IMR-90 (cell line): ENCODE measurements at regions not wholly inside any gene's neighbourhood (a gene's known extent, or its start where the extent isn't known, plus 50 kb on each side); places are given as distances from the start of the nearest gene placed in this dataset.

ENCODE experiments used
- ATAC-seq: fragments of 200-7000 bp; cut with Tn5 transposase; 2 replicates; pipeline ENCODE4 v1.9.1; 2020; ENCODE audit warnings: low read depth, mild to moderate bottlenecking, moderate library complexity
- BruUV-seq: library from RNA; stranded (reverse); fragments of 400-500 nt; replicated peaks from 2 replicates; lab custom pipeline; 2021; lab: Mats Ljungman, UMichigan
- CTCF ChIA-PET: fragments of 300-600 bp; formaldehyde crosslinking; extraction: SDS; loops from one replicate; lab custom pipeline; 2021; ENCODE audit warnings: antibody characterized with exemption; lab: Yijun Ruan, JAX
- POLR2A ChIA-PET: fragments of 300-600 bp; sonication (Branson Sonifier 250); formaldehyde crosslinking; loops from one replicate; lab custom pipeline; 2022; ENCODE audit warnings: antibody characterized with exemption; ENCODE audit not compliant: unreplicated experiment; lab: Charles Lee
- DNase-seq: peaks from one replicate; pipeline ENCODE4 v3.0.0; 2013
- H2AFZ ChIP-seq: replicated peaks from 2 replicates; pipeline ENCODE3; 2013; ENCODE audit warnings: low read length, mild to moderate bottlenecking; ENCODE audit not compliant: poor library complexity
- H2AK5ac ChIP-seq: 2 replicates; pipeline ENCODE4 v1.6.1; 2013; ENCODE audit warnings: low read depth, low read length, inconsistent platforms
- H2AK9ac ChIP-seq: replicated peaks from 2 replicates; pipeline ENCODE3; 2013; ENCODE audit warnings: mild to moderate bottlenecking, low read depth, low read length, moderate library complexity; ENCODE audit not compliant: poor library complexity
- H2BK120ac ChIP-seq: 2 replicates; pipeline ENCODE4 v1.6.1; 2013; ENCODE audit warnings: low read depth, low read length, inconsistent platforms
- H2BK15ac ChIP-seq: 3 replicates; pipeline ENCODE4 v1.6.1; 2013; ENCODE audit warnings: low read depth, low read length, inconsistent platforms
- H2BK20ac ChIP-seq: 2 replicates; pipeline ENCODE4 v1.6.1; 2013; ENCODE audit warnings: low read depth, mild to moderate bottlenecking, inconsistent platforms, low read length, moderate library complexity
- H2BK5ac ChIP-seq: 2 replicates; pipeline ENCODE4 v1.6.1; 2013; ENCODE audit warnings: mild to moderate bottlenecking, low read depth, low read length, inconsistent platforms; ENCODE audit not compliant: poor library complexity, severe bottlenecking
- H3K14ac ChIP-seq: replicated peaks from 2 replicates; pipeline ENCODE4 v1.6.1; 2013; ENCODE audit warnings: low read depth, low read length, inconsistent platforms
- H3K18ac ChIP-seq: 2 replicates; pipeline ENCODE4 v1.6.1; 2013; ENCODE audit warnings: low read depth, low read length, control low read depth
- H3K23ac ChIP-seq: 2 replicates; pipeline ENCODE4 v1.6.1; 2013; ENCODE audit warnings: low read depth, low read length, inconsistent platforms
- H3K27ac ChIP-seq: 2 replicates; pipeline ENCODE4 v1.5.1; 2013; ENCODE audit warnings: mild to moderate bottlenecking, control low read depth, low read length; ENCODE audit not compliant: insufficient read depth
- H3K27me3 ChIP-seq: 2 replicates; pipeline ENCODE4 v1.6.1; 2013; ENCODE audit warnings: low read length; ENCODE audit not compliant: control insufficient read depth, insufficient read depth
- H3K36me3 ChIP-seq: 2 replicates; pipeline ENCODE4 v1.6.1; 2013; ENCODE audit warnings: low read length, mixed read lengths; ENCODE audit not compliant: control insufficient read depth, insufficient read depth
- H3K4ac ChIP-seq: 2 replicates; pipeline ENCODE4 v1.6.1; 2013; ENCODE audit warnings: low read depth, low read length, inconsistent platforms
- H3K4me1 ChIP-seq: 2 replicates; pipeline ENCODE4 v1.6.1; 2013; ENCODE audit warnings: low read length, mixed read lengths; ENCODE audit not compliant: control insufficient read depth, insufficient read depth
- H3K4me2 ChIP-seq: 2 replicates; pipeline ENCODE4 v1.6.1; 2013; ENCODE audit warnings: low read depth, mild to moderate bottlenecking, control low read depth, low read length, moderate library complexity
- H3K4me3 ChIP-seq: 2 replicates; pipeline ENCODE4 v1.5.1; 2013; ENCODE audit warnings: low read depth, mild to moderate bottlenecking, control low read depth, low read length, moderate library complexity; ENCODE audit not compliant: insufficient read depth
- H3K56ac ChIP-seq: 2 replicates; pipeline ENCODE4 v1.6.1; 2013; ENCODE audit warnings: low read length, inconsistent platforms; ENCODE audit not compliant: insufficient read depth; ENCODE audit errors: extremely low read depth
- H3K79me1 ChIP-seq, 2 experiments: 2 replicates each; pipeline ENCODE4 v1.6.1; 2013; ENCODE audit warnings: low read length in 2 of 2, inconsistent platforms in 1 of 2, low read depth in 1 of 2
- H3K9ac ChIP-seq: 2 replicates; pipeline ENCODE4 v1.6.1; 2013; ENCODE audit warnings: low read depth, low read length, control low read depth
- H3K9me1 ChIP-seq: 2 replicates; pipeline ENCODE4 v1.6.1; 2013; ENCODE audit warnings: low read length, inconsistent platforms; ENCODE audit not compliant: insufficient read depth
- H3K9me3 ChIP-seq: 2 replicates; pipeline ENCODE4 v1.6.1; 2013; ENCODE audit warnings: low read length; ENCODE audit not compliant: control insufficient read depth, insufficient read depth
- H4K20me1 ChIP-seq: 2 replicates; pipeline ENCODE4 v1.6.1; 2013; ENCODE audit warnings: low read length, inconsistent platforms; ENCODE audit not compliant: insufficient read depth
- H4K5ac ChIP-seq: 2 replicates; pipeline ENCODE4 v1.6.1; 2013; ENCODE audit warnings: mild to moderate bottlenecking, low read depth, low read length, control low read depth
- H4K8ac ChIP-seq, 2 experiments: 2 replicates each; pipeline ENCODE4 v1.6.1; 2013; ENCODE audit warnings: low read depth in 2 of 2, low read length in 2 of 2, control low read depth in 1 of 2, inconsistent platforms in 1 of 2
- H4K91ac ChIP-seq: 2 replicates; pipeline ENCODE4 v1.6.1; 2013; ENCODE audit warnings: low read depth, low read length, inconsistent platforms; ENCODE audit not compliant: insufficient read depth
- BHLHE40 ChIP-seq: fragments of 150-350 bp; IDR thresholded peaks from 2 replicates; pipeline ENCODE4 v1.6.1; 2016; ENCODE audit warnings: mild to moderate bottlenecking, low read depth, low read length
- CEBPB ChIP-seq: IDR thresholded peaks from 2 replicates; pipeline ENCODE4 v1.6.1; 2012; ENCODE audit warnings: low read depth, low read length, improper control_type of control experiment
- CHD1 ChIP-seq: IDR thresholded peaks from 2 replicates; pipeline ENCODE4 v1.6.1; 2012; ENCODE audit warnings: low read depth, low read length, improper control_type of control experiment
- CTCF ChIP-seq: conservative IDR thresholded peaks from 2 replicates; pipeline ENCODE4 v1.5.1; 2012; ENCODE audit warnings: mild to moderate bottlenecking, low read depth, low read length, improper control_type of control experiment
- ELK1 ChIP-seq: fragments of 150-350 bp; IDR thresholded peaks from 2 replicates; pipeline ENCODE4 v1.6.1; 2016; ENCODE audit warnings: low read depth, mild to moderate bottlenecking, low read length, moderate library complexity, borderline replicate concordance
- FOS ChIP-seq: fragments of 150-350 bp; IDR thresholded peaks from 2 replicates; pipeline ENCODE4 v1.6.1; 2016; ENCODE audit warnings: low read depth, low read length
- MAFK ChIP-seq: IDR thresholded peaks from 2 replicates; pipeline ENCODE4 v1.6.1; 2012; ENCODE audit warnings: low read depth, low read length, improper control_type of control experiment
- MAZ ChIP-seq: IDR thresholded peaks from 2 replicates; pipeline ENCODE4 v1.6.1; 2012; ENCODE audit warnings: low read depth, mild to moderate bottlenecking, low read length, improper control_type of control experiment, moderate library complexity, borderline replicate concordance
- MXI1 ChIP-seq: IDR thresholded peaks from 2 replicates; pipeline ENCODE4 v1.6.1; 2012; ENCODE audit warnings: low read depth, mild to moderate bottlenecking, low read length, moderate library complexity, borderline replicate concordance
- NFE2L2 ChIP-seq: fragments of 150-350 bp; IDR thresholded peaks from 2 replicates; pipeline ENCODE4 v1.6.1; 2016; ENCODE audit warnings: low read depth, mild to moderate bottlenecking, low read length
- POLR2A ChIP-seq: IDR thresholded peaks from 2 replicates; pipeline ENCODE4 v1.6.1; 2012; ENCODE audit warnings: mild to moderate bottlenecking, low read depth, low read length
- RAD21 ChIP-seq: IDR thresholded peaks from 2 replicates; pipeline ENCODE4 v1.6.1; 2012; ENCODE audit warnings: low read length, improper control_type of control experiment
- RCOR1 ChIP-seq: IDR thresholded peaks from 2 replicates; pipeline ENCODE4 v1.6.1; 2012; ENCODE audit warnings: mild to moderate bottlenecking, low read length, improper control_type of control experiment; ENCODE audit not compliant: insufficient replicate concordance
- RFX5 ChIP-seq: IDR thresholded peaks from 2 replicates; pipeline ENCODE4 v1.8.0; 2012; ENCODE audit warnings: low read depth, mild to moderate bottlenecking, low read length, moderate library complexity
- SMC3 ChIP-seq: fragments of 150-350 bp; IDR thresholded peaks from 2 replicates; pipeline ENCODE4 v1.6.1; 2016; ENCODE audit warnings: low read depth, mild to moderate bottlenecking, antibody characterized with exemption, low read length, moderate library complexity
- USF2 ChIP-seq: fragments of 150-350 bp; IDR thresholded peaks from 2 replicates; pipeline ENCODE4 v1.6.1; 2017; ENCODE audit warnings: mild to moderate bottlenecking, antibody characterized with exemption, low read length, low read depth
- WGBS, 2 experiments: methylation state at CpG; one replicate each; pipeline versions ENCODE4 v1.1.5 to v1.1.7; 2013; ENCODE audit warnings: missing lambda C conversion rate in 2 of 2; ENCODE audit not compliant: insufficient read length in 1 of 2; ENCODE audit errors: extremely low coverage in 2 of 2; 5-methylcytosine and 5-hydroxymethylcytosine counted together
- dilution Hi-C: fragments of 300-500 bp; cut with HindIII; formaldehyde crosslinking; loops from one replicate; pipeline ENCODE4 v1.14.3; 2018; ENCODE audit warnings: low sequenced_read_pairs; ENCODE audit not compliant: unreplicated experiment
- in situ Hi-C: fragments of 300-500 bp; cut with MboI; formaldehyde crosslinking; loops from 3 replicates; pipeline ENCODE4 v1.14.3; 2019; ENCODE audit warnings: low sequenced_read_pairs, inconsistent platforms, mixed read lengths
- intact Hi-C: fragments of 100-400 bp; cut with micrococcal nuclease; formaldehyde crosslinking; loops from 2 replicates; pipeline ENCODE4 v1.10.0; 2022

- no peaks in the 10 kb centered on the region for H3K36me3 ChIP-seq
- BruUV-seq: no TSS peak
- H3K4ac ChIP-seq: no peak overlapping the region
- no peak overlapping the region for H2AK9ac ChIP-seq
- no peak overlapping the region for H3K18ac ChIP-seq
- no peak overlapping the region for H3K27ac ChIP-seq
- H4K91ac ChIP-seq: no peak overlapping the region
- no peak overlapping the region for H2AK5ac ChIP-seq
- intact Hi-C loops (no loop called here), in situ Hi-C loops (no loop called here), dilution Hi-C loops (no loop called here)
- no peaks in the 10 kb centered on the region for H3K9me1 ChIP-seq
- H3K27me3 ChIP-seq: no peaks in the 10 kb centered on the region
- H3K56ac ChIP-seq: no peak overlapping the region
- no peak overlapping the region for H2BK5ac ChIP-seq
- H3K14ac ChIP-seq: no peak overlapping the region
- 60% methylated on average over 1 of the region's 1 CpG; no CpG with 5 or more reads in 1 of the 2 experiments for WGBS, 2 experiments
- no peak overlapping the region for H2AFZ ChIP-seq
- ATAC-seq (no peak), DNase-seq (no peak)
- CTCF ChIA-PET: no interaction called here
- H2BK120ac ChIP-seq: no peak overlapping the region
- H4K8ac ChIP-seq: no peak overlapping the region
- no peak overlapping the region for H2BK15ac ChIP-seq
- POLR2A ChIA-PET: no interaction called here
- H2BK20ac ChIP-seq: no peak overlapping the region
- no peak overlapping the region for H4K5ac ChIP-seq
- no peaks in the 10 kb centered on the region for H3K79me1 ChIP-seq
- no peak overlapping the region for H3K23ac ChIP-seq
- no peaks in the 10 kb centered on the region for H4K20me1 ChIP-seq
- H3K9me3 ChIP-seq: peaks cover 6% of the 10 kb centered on the region
- H3K9ac ChIP-seq: no peak overlapping the region
- H3K4me2 ChIP-seq: no peak overlapping the region
- no peaks in the 10 kb centered on the region for H3K4me1 ChIP-seq
- H3K4me3 ChIP-seq: no peak overlapping the region
- TF ChIP-seq CTCF (no peak), RAD21 (no peak), FOS (no peak), CEBPB (no peak), ELK1 (no peak), MXI1 (no peak), MAFK (no peak), RFX5 (no peak), CHD1 (no peak), NFE2L2 (no peak), RCOR1 (no peak), SMC3 (no peak), BHLHE40 (no peak), MAZ (no peak), POLR2A (no peak), USF2 (no peak)
Observed at GRCh38 chr13:70668293-70668692, 560.0 kb upstream of the KLHL1 start.
